Mucosa of gallbladder (tissue), 1 donor: ENCODE measurements at regions not wholly inside any gene's neighbourhood (a gene's known extent, or its start where the extent isn't known, plus 50 kb on each side); places are given as distances from the start of the nearest gene placed in this dataset.

Experiments used
- DNase-seq: peaks from one replicate; pipeline ENCODE4 v3.0.0-alpha.2; 2020; ENCODE audit warnings: low spot score
- donor health status: DM: no; HTN: no; CAD: no.

- no peak for DNase-seq
Measured at GRCh38 chr17:79153367-79154130, 78.9 kb downstream of the ENGASE start.

GRCh38 chr17:79152636-79153035, 78.0 kb downstream of the ENGASE start:
- no peak for DNase-seq

- DNase-seq: no peak
Measured at GRCh38 chr17:79152110-79152509, 77.5 kb downstream of the ENGASE start.

- no peak for DNase-seq
Measured at GRCh38 chr17:79150799-79151198, 76.2 kb downstream of the ENGASE start.

GRCh38 chr17:79150035-79150733, 75.6 kb downstream of the ENGASE start:
- no peak for DNase-seq

- DNase-seq: no peak
Measured at GRCh38 chr17:79148584-79148983, 74.0 kb downstream of the ENGASE start.

GRCh38 chr17:79147746-79148506, 73.3 kb downstream of the ENGASE start:
- no peak for DNase-seq

- DNase-seq: no peak
Measured at GRCh38 chr17:79146562-79146961, 71.9 kb downstream of the ENGASE start.

GRCh38 chr17:79145548-79145947, 70.9 kb downstream of the ENGASE start:
- DNase-seq: no peak

- DNase-seq: no peak
Measured at GRCh38 chr17:79144133-79144532, 69.5 kb downstream of the ENGASE start.

GRCh38 chr17:79142375-79142774, 67.8 kb downstream of the ENGASE start:
- DNase-seq: no peak

- DNase-seq: no peak
Measured at GRCh38 chr17:79141578-79142355, 67.1 kb downstream of the ENGASE start.

- no peak for DNase-seq
Measured at GRCh38 chr17:79138826-79139225, 64.2 kb downstream of the ENGASE start.

GRCh38 chr17:79137789-79138165, 63.2 kb downstream of the ENGASE start:
- no peak for DNase-seq

GRCh38 chr17:79137015-79137788, 62.6 kb downstream of the ENGASE start:
- DNase-seq: no peak

- DNase-seq: no peak
Measured at GRCh38 chr17:79136596-79136995, 62.0 kb downstream of the ENGASE start.
